ENCODE measurements at regions not wholly inside any gene's neighbourhood (a gene's known extent, or its start where the extent isn't known, plus 50 kb on each side); places are given as distances from the start of the nearest gene placed in this dataset.
"Not testable (repeated sequence)": the region's sequence is repeated elsewhere in the genome, so short reads cannot be mapped to it uniquely, and the experiment has no call there.

DNA sequence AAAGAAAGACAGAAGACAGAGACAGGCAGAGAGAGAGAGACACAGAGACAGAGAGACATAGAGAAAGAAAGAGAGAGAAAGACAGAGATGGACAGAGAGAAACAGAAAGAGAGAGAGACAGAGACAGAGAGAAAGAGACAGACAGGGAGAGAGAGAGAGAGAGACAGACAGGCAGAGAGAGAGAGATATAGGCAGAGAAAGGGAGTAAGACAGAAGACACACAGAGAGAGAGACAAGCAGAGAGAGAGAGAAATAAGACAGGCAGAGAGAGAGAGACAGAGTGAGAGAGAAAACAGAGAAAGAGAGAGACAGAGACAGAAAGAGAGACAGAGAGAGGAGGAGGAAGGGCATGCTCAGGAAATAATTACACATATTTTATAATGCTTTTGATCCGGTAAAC, 758.3 kb upstream of the DEFB115 start:
- intact Hi-C loops (cut with DNase I), result no loop called here
- no peak overlapping the region for H3K27ac ChIP-seq
- H3K9me3 ChIP-seq, result no peaks in the 10 kb centered on the region
- TF ChIP-seq, protein P1, sequence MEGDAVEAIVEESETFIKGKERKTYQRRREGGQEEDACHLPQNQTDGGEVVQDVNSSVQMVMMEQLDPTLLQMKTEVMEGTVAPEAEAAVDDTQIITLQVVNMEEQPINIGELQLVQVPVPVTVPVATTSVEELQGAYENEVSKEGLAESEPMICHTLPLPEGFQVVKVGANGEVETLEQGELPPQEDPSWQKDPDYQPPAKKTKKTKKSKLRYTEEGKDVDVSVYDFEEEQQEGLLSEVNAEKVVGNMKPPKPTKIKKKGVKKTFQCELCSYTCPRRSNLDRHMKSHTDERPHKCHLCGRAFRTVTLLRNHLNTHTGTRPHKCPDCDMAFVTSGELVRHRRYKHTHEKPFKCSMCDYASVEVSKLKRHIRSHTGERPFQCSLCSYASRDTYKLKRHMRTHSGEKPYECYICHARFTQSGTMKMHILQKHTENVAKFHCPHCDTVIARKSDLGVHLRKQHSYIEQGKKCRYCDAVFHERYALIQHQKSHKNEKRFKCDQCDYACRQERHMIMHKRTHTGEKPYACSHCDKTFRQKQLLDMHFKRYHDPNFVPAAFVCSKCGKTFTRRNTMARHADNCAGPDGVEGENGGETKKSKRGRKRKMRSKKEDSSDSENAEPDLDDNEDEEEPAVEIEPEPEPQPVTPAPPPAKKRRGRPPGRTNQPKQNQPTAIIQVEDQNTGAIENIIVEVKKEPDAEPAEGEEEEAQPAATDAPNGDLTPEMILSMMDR (IDR thresholded peaks at IDR 0.05), result no peak
- TF ChIP-seq POLR2A (IDR thresholded peaks at IDR 0.05), result no peak
- peaks cover 0 to 14% (median 0%) of the 10 kb centered on the region in 3 donors for H3K4me1 ChIP-seq
- peaks cover 0 to 59% (median 0%) of the 10 kb centered on the region in 4 donors for H3K27me3 ChIP-seq
- H3K4me3 ChIP-seq, result no peak overlapping the region
- 29 to 50% methylated on average over 1 of the region's 1 CpG for whole genome bisulfite sequencing, 2 donors
- DNase-seq, result no peak
- H3K36me3 ChIP-seq, result no peaks in the 10 kb centered on the region

DNA sequence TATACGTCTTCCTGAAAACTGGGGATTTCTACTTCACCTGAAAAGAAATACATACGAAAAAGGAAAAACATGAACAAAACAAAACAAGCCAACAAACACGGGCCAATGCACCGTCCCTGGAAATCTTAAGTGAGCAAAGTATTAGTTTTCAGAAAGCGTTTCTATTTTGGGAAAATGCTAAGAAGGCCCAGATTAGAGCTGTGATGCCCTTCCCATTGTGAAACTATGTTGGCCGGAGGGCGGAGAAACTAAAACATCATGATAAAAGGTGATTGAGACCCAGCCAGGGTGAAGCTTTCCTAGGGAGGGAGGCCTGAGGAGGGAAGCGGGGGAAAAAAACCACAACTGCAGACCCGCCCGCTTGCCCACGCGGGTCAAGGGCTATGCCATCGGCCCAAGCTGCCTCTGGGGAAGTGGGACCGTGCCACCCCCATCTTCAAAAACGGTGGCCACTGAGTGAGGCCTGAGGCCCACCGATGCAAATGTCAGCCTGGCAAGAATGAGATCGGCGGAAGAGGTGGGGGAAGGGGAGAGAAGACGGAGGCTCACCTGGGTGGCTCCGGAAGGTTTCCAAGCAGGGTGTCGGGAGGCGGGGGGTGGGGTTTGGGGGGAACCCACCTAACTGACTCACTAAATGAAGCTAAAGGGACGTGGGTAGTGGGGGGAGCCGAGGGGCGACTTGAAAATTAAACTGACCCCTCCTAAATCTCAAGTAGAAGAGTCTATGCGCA, 757.6 kb upstream of the DEFB115 start:
- intact Hi-C loops (cut with DNase I); DNase-seq; H3K9me3 ChIP-seq; H3K27ac ChIP-seq; H3K36me3 ChIP-seq: not testable (repeated sequence)
- WGBS, 2 donors, result 26 to 69% methylated on average over 10 to 15 of the region's 26 CpGs
- Histone ChIP-seq H3K27me3 (peaks cover 0 to 59% (median 0%) of the 10 kb centered on the region in 4 donors), H3K4me1 (peaks cover 0 to 14% (median 0%) of the 10 kb centered on the region in 3 donors), H3K4me3 (peak overlapping the region in 1 of 4 donors; percentile 15)

DNA sequence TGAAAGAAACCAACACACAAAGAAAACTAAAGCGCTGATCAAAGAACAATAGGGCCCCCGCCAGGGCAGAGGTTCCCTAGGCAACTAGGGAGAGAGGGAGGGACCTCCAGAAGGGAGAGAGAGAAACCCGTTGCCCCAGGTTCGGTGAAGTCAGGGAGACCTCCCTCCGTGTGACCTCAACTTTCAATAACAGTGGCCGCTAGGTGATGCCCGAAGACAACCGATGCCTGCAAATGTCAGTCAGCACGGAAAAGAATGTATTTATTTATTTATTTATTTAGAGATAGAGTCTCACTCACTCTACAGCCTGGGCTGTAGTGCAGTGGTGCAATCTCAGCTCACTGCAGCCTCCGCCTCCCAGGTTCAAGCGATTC, 757.0 kb upstream of the DEFB115 start:
- TF ChIP-seq, protein P1 (IDR thresholded peaks at IDR 0.05), result peak in 3 of 6 experiments; percentile 14 to 50 (median 43)

DNA sequence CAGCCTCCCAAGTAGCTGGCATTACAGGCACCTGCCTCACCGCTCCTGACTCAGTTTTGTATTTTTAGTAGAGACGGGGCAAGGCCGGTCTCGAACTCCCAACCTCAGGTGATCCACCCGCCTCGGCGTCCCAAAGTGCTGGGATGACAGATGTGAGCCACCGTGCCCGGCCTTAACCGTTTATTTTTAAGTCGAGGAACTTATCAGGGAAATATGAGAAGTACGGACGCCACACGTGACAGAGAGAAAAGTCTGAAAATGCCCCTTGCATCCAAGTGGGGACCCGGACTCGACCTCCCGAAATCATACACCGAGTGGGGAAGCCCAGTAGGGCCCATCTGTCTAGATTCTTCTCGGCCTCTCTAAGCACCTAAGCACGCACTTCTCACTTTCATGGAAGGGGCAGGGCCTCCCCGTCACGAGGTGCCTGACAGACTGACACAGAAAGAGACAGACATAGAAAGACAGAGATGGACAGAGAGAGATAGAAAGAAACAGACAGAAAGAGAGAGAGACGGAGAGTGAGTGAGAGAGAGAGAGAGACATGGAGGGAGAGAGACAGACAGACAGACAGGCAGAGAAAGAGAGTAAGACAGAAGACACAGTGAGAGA, 756.5 kb upstream of the DEFB115 start:
- no peak for TF ChIP-seq POLR2A (IDR thresholded peaks at IDR 0.05)
- intact Hi-C loops (cut with DNase I), result no loop called here
- Histone ChIP-seq H3K4me1 (peaks cover 0 to 14% (median 0%) of the 10 kb centered on the region in 3 donors), H3K9me3 (no peaks in the 10 kb centered on the region), H3K4me3 (no peak overlapping the region), H3K36me3 (no peaks in the 10 kb centered on the region), H3K27me3 (peaks cover 0 to 59% (median 0%) of the 10 kb centered on the region in 4 donors), H3K27ac (no peak overlapping the region)
- 68 to 82% methylated on average over 11 to 23 of the region's 23 CpGs for WGBS, 2 donors
- DNase-seq, result no peak

More for the DNA sequence above, 757.0 kb upstream of the DEFB115 start:
- peak overlapping the region in 1 of 4 donors; percentile 15 for H3K4me3 ChIP-seq
- DNase-seq; H3K9me3 ChIP-seq; H3K36me3 ChIP-seq; H3K27ac ChIP-seq; intact Hi-C loops (cut with DNase I): not testable (repeated sequence)
- H3K27me3 ChIP-seq, result peaks cover 0 to 59% (median 0%) of the 10 kb centered on the region in 4 donors
- peaks cover 0 to 14% (median 0%) of the 10 kb centered on the region in 3 donors for H3K4me1 ChIP-seq
- 7 to 49% methylated on average over 11 of the region's 11 CpGs for WGBS, 2 donors

DNA sequence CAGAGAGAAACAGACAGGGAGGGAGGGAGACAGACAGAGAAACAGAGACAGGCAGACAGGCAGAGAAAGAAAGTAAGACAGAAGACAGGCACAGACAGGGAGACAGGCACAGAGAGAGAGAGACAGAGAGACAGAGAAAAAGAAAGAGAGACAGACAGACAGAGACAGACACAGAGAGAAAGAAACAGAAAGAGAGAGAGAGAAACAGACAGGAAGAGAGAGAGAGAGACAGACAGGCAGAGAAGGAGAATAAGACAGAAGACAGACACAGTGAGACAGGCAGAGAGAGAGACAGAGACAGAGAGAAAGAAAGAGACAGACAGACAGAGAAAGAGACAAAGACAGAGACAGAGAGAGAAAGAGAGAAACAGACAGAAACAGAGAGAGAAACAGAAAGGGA, 754.8 kb upstream of the DEFB115 start:
- DNase-seq, result no peak
- H3K36me3 ChIP-seq, result no peaks in the 10 kb centered on the region
- intact Hi-C loops (cut with DNase I), result no loop called here
- H3K9me3 ChIP-seq, result no peaks in the 10 kb centered on the region
- TF ChIP-seq, protein P1 (IDR thresholded peaks at IDR 0.05), result no peak
- TF ChIP-seq POLR2A (IDR thresholded peaks at IDR 0.05), result no peak
- H3K27me3 ChIP-seq, result peaks cover 0 to 47% (median 0%) of the 10 kb centered on the region in 4 donors
- H3K4me1 ChIP-seq, result peaks cover 0 to 14% (median 0%) of the 10 kb centered on the region in 3 donors
- H3K27ac ChIP-seq, result no peak overlapping the region
- H3K4me3 ChIP-seq, result no peak overlapping the region

DNA sequence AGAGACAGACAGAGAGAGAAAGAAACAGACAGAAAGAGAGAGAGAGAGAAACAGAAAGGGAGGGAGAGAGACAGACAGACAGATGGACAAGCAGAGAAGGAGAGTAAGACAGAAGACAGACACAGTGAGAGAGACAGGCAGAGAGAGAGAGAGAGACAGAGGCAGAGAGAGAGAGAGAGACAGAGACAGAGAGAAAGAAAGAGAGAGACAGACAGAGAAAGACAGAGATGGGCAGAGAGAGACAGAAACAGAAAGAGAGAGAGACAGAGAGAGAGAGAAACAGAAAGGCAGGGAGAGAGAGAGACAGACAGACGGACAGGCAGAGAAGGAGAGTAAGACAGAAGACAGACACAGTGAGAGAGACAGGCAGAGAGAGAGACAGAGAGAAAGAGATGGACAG, 754.3 kb upstream of the DEFB115 start:
- H3K36me3 ChIP-seq; DNase-seq; H3K4me3 ChIP-seq; H3K27ac ChIP-seq; H3K9me3 ChIP-seq; intact Hi-C loops (cut with DNase I): not testable (repeated sequence)
- H3K4me1 ChIP-seq, result peaks cover 0 to 14% (median 0%) of the 10 kb centered on the region in 3 donors
- WGBS, 2 donors, result 36 to 43% methylated on average over 1 of the region's 1 CpG
- peaks cover 0 to 44% (median 0%) of the 10 kb centered on the region in 4 donors for H3K27me3 ChIP-seq
